Esophagus muscularis mucosa (tissue), 4 donors: ENCODE measurements at regions not wholly inside any gene's neighbourhood (a gene's known extent, or its start where the extent isn't known, plus 50 kb on each side); places are given as distances from the start of the nearest gene placed in this dataset.

Experiments
- DNase-seq: peaks from one replicate; pipeline ENCODE4 v3.0.0-alpha.2; 2017; ENCODE audit errors: extremely low spot score
- H3K27ac ChIP-seq, 4 donors: fragments of 200-600 bp; sonication (generic); replicated peaks in 1 of 4; 1 replicate in 3 of 4; 2 replicates in 1 of 4; pipeline ENCODE4 v1.5.1; 2016 to 2019; ENCODE audit warnings: mild to moderate bottlenecking in 1 of 4
- H3K27me3 ChIP-seq, 4 donors: fragments of 200-600 bp; sonication (generic); one replicate each; pipeline versions ENCODE4 v1.5.1 to v1.6.0; 2016 to 2019
- H3K36me3 ChIP-seq, 4 donors: fragments of 200-600 bp; sonication (generic); one replicate each; pipeline ENCODE4 v1.5.1; 2016 to 2019
- H3K4me1 ChIP-seq, 4 donors: fragments of 200-600 bp; sonication (generic); one replicate each; pipeline ENCODE4 v1.5.1; 2016 to 2019
- H3K4me3 ChIP-seq, 4 donors: fragments of 200-600 bp; sonication (generic); 1 replicate in 2 of 4; 2 replicates in 2 of 4; pipeline ENCODE4 v1.5.1; 2016 to 2019; ENCODE audit warnings: mild to moderate bottlenecking in 4 of 4, moderate library complexity in 1 of 4
- H3K9me3 ChIP-seq, 4 donors: fragments of 200-600 bp; sonication (generic); 1 replicate in 3 of 4; 2 replicates in 1 of 4; pipeline ENCODE4 v1.5.1; 2016 to 2019
- CTCF ChIP-seq, 3 experiments: fragments of 200-600 bp in 2 of 3; fragments of 450-650 bp in 1 of 3; sonication (generic) in 2 of 3; IDR thresholded peaks; one replicate each; pipeline ENCODE4 v1.5.1; 2017 to 2019; ENCODE audit warnings: antibody characterized with exemption in 3 of 3, mild to moderate bottlenecking in 2 of 3, moderate library complexity in 1 of 3
- EP300 ChIP-seq: sonication (generic); formaldehyde crosslinking; IDR thresholded peaks from one replicate; pipeline ENCODE4 v1.6.1; 2017; ENCODE audit warnings: antibody characterized with exemption
- POLR2A ChIP-seq: fragments of 450-650 bp; IDR thresholded peaks from one replicate; pipeline ENCODE4 v1.6.1; 2017; ENCODE audit warnings: antibody characterized with exemption, moderate library complexity, mild to moderate bottlenecking, low read depth
- POLR2AphosphoS5 ChIP-seq, 2 donors: sonication (generic); formaldehyde crosslinking; IDR thresholded peaks; one replicate each; pipeline ENCODE4 v1.6.1; 2017; ENCODE audit warnings: antibody characterized with exemption in 2 of 2
- WGBS: methylation state at CpG from one replicate; pipeline ENCODE4 v1.1.5; 2018; 5-methylcytosine and 5-hydroxymethylcytosine counted together
- intact Hi-C: fragments of 100-400 bp; cut with DNase I; formaldehyde crosslinking; loops from one replicate; pipeline ENCODE4 v1.15.1; 2023

- Histone ChIP-seq H3K4me3 (no peak overlapping the region), H3K36me3 (no peaks in the 10 kb centered on the region), H3K9me3 (peaks cover 0 to 6% (median 2%) of the 10 kb centered on the region in 4 donors), H3K27ac (no peak overlapping the region), H3K27me3 (no peaks in the 10 kb centered on the region), H3K4me1 (no peaks in the 10 kb centered on the region)
- TF ChIP-seq POLR2AphosphoS5 (IDR thresholded peaks at IDR 0.05), result no peak
- no peak for TF ChIP-seq POLR2A
- TF ChIP-seq EP300, result no peak
- TF ChIP-seq CTCF (IDR thresholded peaks at IDR 0.05), result no peak
- 78% methylated on average over 6 of the region's 6 CpGs for WGBS
- DNase-seq, result no peak
- intact Hi-C loops, result no loop called here
Measured at GRCh38 chr14:61866932-61867920, 105.0 kb downstream of the SNAPC1 start.

- Histone ChIP-seq H3K4me3 (no peak overlapping the region), H3K27me3 (no peaks in the 10 kb centered on the region), H3K9me3 (peaks cover 0 to 6% (median 2%) of the 10 kb centered on the region in 4 donors), H3K36me3 (no peaks in the 10 kb centered on the region), H3K4me1 (no peaks in the 10 kb centered on the region), H3K27ac (no peak overlapping the region)
- WGBS, result 75% methylated on average over 1 of the region's 1 CpG
- TF ChIP-seq CTCF (IDR thresholded peaks at IDR 0.05), result no peak
- no peak for TF ChIP-seq POLR2AphosphoS5 (IDR thresholded peaks at IDR 0.05)
- TF ChIP-seq POLR2A, result no peak
- no peak for TF ChIP-seq EP300
- no peak for DNase-seq
- intact Hi-C loops, result no loop called here
Measured at GRCh38 chr14:61868846-61869245, 106.6 kb downstream of the SNAPC1 start.

GRCh38 chr14:61870163-61870562 is 107.9 kb downstream of the SNAPC1 start:
- TF ChIP-seq CTCF (IDR thresholded peaks at IDR 0.05) (no peak), POLR2AphosphoS5 (IDR thresholded peaks at IDR 0.05) (no peak), POLR2A (no peak), EP300 (no peak)
- WGBS, result 80% methylated on average over 1 of the region's 1 CpG
- intact Hi-C loops, result no loop called here

GRCh38 chr14:61872452-61872851 is 110.2 kb downstream of the SNAPC1 start:
- Histone ChIP-seq H3K9me3 (peaks cover 0 to 6% (median 2%) of the 10 kb centered on the region in 4 donors), H3K4me1 (no peaks in the 10 kb centered on the region), H3K36me3 (no peaks in the 10 kb centered on the region), H3K27me3 (no peaks in the 10 kb centered on the region), H3K4me3 (no peak overlapping the region), H3K27ac (no peak overlapping the region)
- WGBS, result 54% methylated on average over 1 of the region's 1 CpG
- intact Hi-C loops, result no loop called here
- DNase-seq, result no peak
- no peak for TF ChIP-seq EP300
- TF ChIP-seq POLR2A, result no peak
- no peak for TF ChIP-seq POLR2AphosphoS5 (IDR thresholded peaks at IDR 0.05)
- TF ChIP-seq CTCF (IDR thresholded peaks at IDR 0.05), result no peak

More at GRCh38 chr14:61870163-61870562, 107.9 kb downstream of the SNAPC1 start:
- Histone ChIP-seq H3K27ac (no peak overlapping the region), H3K4me3 (no peak overlapping the region), H3K36me3 (no peaks in the 10 kb centered on the region), H3K27me3 (no peaks in the 10 kb centered on the region), H3K4me1 (no peaks in the 10 kb centered on the region), H3K9me3 (peaks cover 0 to 6% (median 2%) of the 10 kb centered on the region in 4 donors)
- DNase-seq, result no peak
